GM23338 (cell line): ENCODE measurements at regions not wholly inside any gene's neighbourhood (a gene's known extent, or its start where the extent isn't known, plus 50 kb on each side); places are given as distances from the start of the nearest gene placed in this dataset.

Experiments used
- ATAC-seq: fragments of 200-7000 bp; cut with Tn5 transposase; 3 replicates; pipeline ENCODE4 v1.9.1; 2020
- DNase-seq: peaks from one replicate; pipeline ENCODE4 v3.0.0-alpha.2; 2015; ENCODE audit warnings: low spot score
- H2AFZ ChIP-seq: fragments of 200-600 bp; sonication (generic); 2 replicates; pipeline ENCODE4 v1.8.0; 2016; ENCODE audit warnings: antibody characterized with exemption, mild to moderate bottlenecking, moderate library complexity
- H3F3A ChIP-seq: fragments of 200-600 bp; sonication (generic); replicated peaks from 2 replicates; pipeline ENCODE4 v1.8.0; 2017; ENCODE audit warnings: antibody characterized with exemption, mixed run types, low read depth
- H3K27ac ChIP-seq: fragments of 200-600 bp; sonication (generic); 2 replicates; pipeline ENCODE4 v1.6.1; 2016; ENCODE audit warnings: low read depth
- H3K27me3 ChIP-seq: fragments of 200-600 bp; sonication (generic); 2 replicates; pipeline ENCODE4 v1.8.0; 2016; ENCODE audit warnings: mild to moderate bottlenecking, mixed run types, moderate library complexity; ENCODE audit not compliant: insufficient read depth
- H3K36me3 ChIP-seq: fragments of 200-600 bp; sonication (generic); 2 replicates; pipeline ENCODE4 v1.8.0; 2016; ENCODE audit warnings: mild to moderate bottlenecking; ENCODE audit not compliant: insufficient read depth
- H3K4me1 ChIP-seq: fragments of 200-600 bp; sonication (generic); 2 replicates; pipeline ENCODE4 v1.8.0; 2016; ENCODE audit warnings: mild to moderate bottlenecking, moderate library complexity; ENCODE audit not compliant: insufficient read depth
- H3K4me2 ChIP-seq: fragments of 200-600 bp; sonication (generic); 2 replicates; pipeline ENCODE4 v1.7.1; 2017; ENCODE audit warnings: mixed run types
- H3K4me3 ChIP-seq: fragments of 200-600 bp; sonication (generic); 2 replicates; pipeline ENCODE4 v1.6.1; 2016; ENCODE audit warnings: mixed run types
- H3K79me2 ChIP-seq: fragments of 200-600 bp; sonication (generic); replicated peaks from 2 replicates; pipeline ENCODE4 v1.8.0; 2017; ENCODE audit warnings: mild to moderate bottlenecking; ENCODE audit not compliant: insufficient read depth
- H3K9me2 ChIP-seq: fragments of 200-600 bp; sonication (generic); 2 replicates; pipeline ENCODE4 v1.8.0; 2017; ENCODE audit not compliant: insufficient read depth
- H4K20me1 ChIP-seq: fragments of 200-600 bp; sonication (generic); replicated peaks from 2 replicates; pipeline ENCODE4 v1.8.0; 2017; ENCODE audit warnings: mild to moderate bottlenecking; ENCODE audit not compliant: insufficient read depth
- H3K27ac Mint-ChIP-seq: 2 replicates; pipeline ENCODE4 v1.8.0; 2020; ENCODE audit warnings: inconsistent platforms, mild to moderate bottlenecking, moderate library complexity, mixed read lengths
- H3K27me3 Mint-ChIP-seq: 3 replicates; pipeline ENCODE4 v1.8.0; 2022; ENCODE audit warnings: low read depth, mild to moderate bottlenecking, moderate library complexity, mixed read lengths, inconsistent platforms; ENCODE audit not compliant: insufficient read depth, poor library complexity
- H3K36me3 Mint-ChIP-seq: 3 replicates; pipeline ENCODE4 v1.8.0; 2021; ENCODE audit warnings: low read depth, mild to moderate bottlenecking, inconsistent platforms, moderate library complexity, mixed read lengths
- H3K4me1 Mint-ChIP-seq: 3 replicates; pipeline ENCODE4 v1.8.0; 2020; ENCODE audit warnings: mild to moderate bottlenecking, inconsistent platforms, mixed read lengths
- H3K4me3 Mint-ChIP-seq: 3 replicates; pipeline ENCODE4 v1.8.0; 2021; ENCODE audit warnings: moderate library complexity, mild to moderate bottlenecking, inconsistent platforms, mixed read lengths
- H3K9me3 Mint-ChIP-seq: 3 replicates; pipeline ENCODE4 v1.8.0; 2020; ENCODE audit warnings: moderate library complexity, mild to moderate bottlenecking, inconsistent platforms, mixed read lengths
- EZH2 ChIP-seq: fragments of 200-600 bp; sonication (generic); IDR thresholded peaks from one replicate; pipeline ENCODE4 v1.8.0; 2017; ENCODE audit warnings: antibody characterized with exemption, mild to moderate bottlenecking, low read depth; ENCODE audit not compliant: unreplicated experiment
- EZH2phosphoT487 ChIP-seq: fragments of 200-600 bp; sonication (generic); IDR thresholded peaks from one replicate; pipeline ENCODE4 v1.8.1; 2018; ENCODE audit warnings: antibody characterized with exemption; ENCODE audit not compliant: unreplicated experiment
- POLR2AphosphoS5 ChIP-seq: IDR thresholded peaks from 2 replicates; pipeline ENCODE4 v1.6.1; 2016; ENCODE audit warnings: antibody characterized with exemption, low read depth
- STAT1 ChIP-seq: IDR thresholded peaks from one replicate; pipeline ENCODE4 v1.6.1; 2016; ENCODE audit warnings: antibody characterized with exemption; ENCODE audit not compliant: unreplicated experiment
- ZNF114 ChIP-seq: fragments of 250-450 bp; sonication (Bioruptor Pico); IDR thresholded peaks from 2 replicates; pipeline ENCODE4 v1.5.0; 2020; ENCODE audit warnings: mild to moderate bottlenecking, moderate library complexity
- ZNF462 ChIP-seq: fragments of 250-450 bp; sonication (Bioruptor Pico); IDR thresholded peaks from 2 replicates; pipeline ENCODE4 v1.5.0; 2020; ENCODE audit warnings: mild to moderate bottlenecking, moderate library complexity

DNA sequence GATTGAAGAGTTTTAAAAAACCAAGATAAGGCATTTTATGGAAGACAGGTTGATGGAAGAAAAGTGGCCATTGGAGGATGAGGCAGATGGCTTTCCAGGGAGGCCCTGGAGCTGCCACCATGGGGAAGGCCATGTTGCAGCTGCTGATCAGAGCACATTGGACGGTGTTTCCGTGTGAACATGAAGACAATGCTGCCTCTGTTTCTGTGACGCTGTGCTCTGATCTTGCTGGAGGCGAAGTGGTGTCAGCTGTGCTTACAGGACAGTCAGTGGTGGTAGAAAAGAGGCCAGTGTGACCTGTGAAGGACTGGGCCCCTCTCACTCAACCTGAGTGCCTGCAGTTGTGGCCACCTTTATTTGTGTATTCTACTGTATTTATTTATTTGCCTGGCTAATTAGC, 132.9 kb downstream of the FAM204A start:
- H4K20me1 ChIP-seq, result no peaks in the 10 kb centered on the region
- DNase-seq, result no peak
- no peak for ATAC-seq

More for the DNA sequence above, 132.9 kb downstream of the FAM204A start:
- no peaks in the 10 kb centered on the region for H3F3A ChIP-seq
- Mint-ChIP-seq H3K27me3 (no peaks in the 10 kb centered on the region), H3K9me3 (no peaks in the 10 kb centered on the region), H3K4me3 (no peak overlapping the region), H3K27ac (no peak overlapping the region), H3K36me3 (no peaks in the 10 kb centered on the region), H3K4me1 (peaks cover 19% of the 10 kb centered on the region)
- no peaks in the 10 kb centered on the region for H3K36me3 ChIP-seq
- H3K4me3 ChIP-seq, result no peak overlapping the region
- no peak for TF ChIP-seq ZNF462 (CRISPR knock-in tag)
- no peak for TF ChIP-seq EZH2
- no peak for TF ChIP-seq ZNF114 (CRISPR knock-in tag)
- no peak for TF ChIP-seq STAT1
- TF ChIP-seq EZH2phosphoT487, result no peak
- no peak for TF ChIP-seq POLR2AphosphoS5
- H2AFZ ChIP-seq, result no peak overlapping the region
- H3K4me1 ChIP-seq, result peaks cover 14% of the 10 kb centered on the region
- H3K27me3 ChIP-seq, result peaks cover 9% of the 10 kb centered on the region
- no peaks in the 10 kb centered on the region for H3K79me2 ChIP-seq
- no peak overlapping the region for H3K4me2 ChIP-seq
- H3K27ac ChIP-seq, result no peak overlapping the region
- H3K9me2 ChIP-seq, result no peaks in the 10 kb centered on the region
